H1 (cell line): ENCODE measurements at regions not wholly inside any gene's neighbourhood (a gene's known extent, or its start where the extent isn't known, plus 50 kb on each side); places are given as distances from the start of the nearest gene placed in this dataset.

ENCODE experiments used
- CTCF ChIA-PET: fragments of 300-600 bp; sonication (Branson Sonifier 250); formaldehyde crosslinking; loops from one replicate; lab custom pipeline; 2021; ENCODE audit not compliant: partially characterized antibody; lab: Charles Lee
- POLR2A ChIA-PET: fragments of 300-600 bp; sonication (Branson Sonifier 250); formaldehyde crosslinking; loops from one replicate; lab custom pipeline; 2021; ENCODE audit warnings: inconsistent platforms; ENCODE audit not compliant: partially characterized antibody; lab: Charles Lee
- DNase-seq, 2 experiments: peaks; one replicate each; pipeline versions ENCODE4 v3.0.0 to v3.0.0-alpha.2; 2010 to 2022; ENCODE audit warnings: low spot score in 2 of 2, low read depth in 1 of 2, mixed read lengths in 1 of 2
- FAIRE-seq: peaks from 2 replicates; lab custom pipeline; 2011; peaks lifted over from hg19 to GRCh38; lab: Jason Lieb, UNC
- H2AFZ ChIP-seq: 2 replicates; pipeline ENCODE4 v1.8.1; 2012; ENCODE audit warnings: low read length, inconsistent platforms
- H2AK5ac ChIP-seq: 2 replicates; pipeline ENCODE4 v1.6.1; 2013; ENCODE audit warnings: low read depth, low read length
- H2BK120ac ChIP-seq: replicated peaks from 2 replicates; pipeline ENCODE3; 2013; ENCODE audit warnings: low read depth, low read length, inconsistent platforms
- H2BK12ac ChIP-seq: 2 replicates; pipeline ENCODE4 v1.6.1; 2013; ENCODE audit warnings: low read depth, low read length
- H2BK15ac ChIP-seq: 2 replicates; pipeline ENCODE4 v1.6.1; 2013; ENCODE audit warnings: low read length
- H2BK20ac ChIP-seq: 2 replicates; pipeline ENCODE4 v1.6.1; 2013; ENCODE audit warnings: low read length
- H2BK5ac ChIP-seq: 2 replicates; pipeline ENCODE4 v1.6.1; 2013; ENCODE audit warnings: low read depth, low read length
- H3K14ac ChIP-seq: 2 replicates; pipeline ENCODE4 v1.6.1; 2013; ENCODE audit warnings: inconsistent platforms; ENCODE audit not compliant: insufficient read length
- H3K18ac ChIP-seq: 2 replicates; pipeline ENCODE4 v1.6.1; 2013; ENCODE audit warnings: low read length; ENCODE audit errors: extremely low read depth
- H3K23ac ChIP-seq: 2 replicates; pipeline ENCODE4 v1.6.1; 2013; ENCODE audit warnings: inconsistent platforms; ENCODE audit not compliant: insufficient read length
- H3K23me2 ChIP-seq: 2 replicates; pipeline ENCODE4 v1.6.1; 2013; ENCODE audit warnings: low read depth, low read length
- H3K27ac ChIP-seq: 2 replicates; pipeline ENCODE4 v1.6.1; 2011; ENCODE audit warnings: low read depth, low read length, inconsistent platforms
- H3K27me3 ChIP-seq, 4 experiments: replicated peaks in 1 of 4; 1 replicate in 1 of 4; 2 replicates in 3 of 4; pipeline versions ENCODE4 v1.6.1 to v1.8.1; 2011 to 2013; ENCODE audit warnings: low read length in 3 of 4, mild to moderate bottlenecking in 3 of 4, inconsistent platforms in 2 of 4, mixed read lengths in 2 of 4, moderate library complexity in 1 of 4; ENCODE audit not compliant: control insufficient read depth in 3 of 4, insufficient read depth in 3 of 4; ENCODE audit errors: extremely low read depth in 1 of 4
- H3K36me3 ChIP-seq, 4 experiments: 2 replicates each; pipeline versions ENCODE4 v1.6.1 to v1.8.1; 2011 to 2013; ENCODE audit warnings: mild to moderate bottlenecking in 4 of 4, low read length in 3 of 4, moderate library complexity in 2 of 4, control low read depth in 1 of 4, inconsistent platforms in 1 of 4; ENCODE audit not compliant: insufficient read depth in 4 of 4, control insufficient read depth in 2 of 4
- H3K4ac ChIP-seq: replicated peaks from 2 replicates; pipeline ENCODE3; 2013; ENCODE audit warnings: low read length, low read depth, mixed read lengths, inconsistent platforms; ENCODE audit not compliant: insufficient read length
- H3K4me1 ChIP-seq, 4 experiments: replicated peaks in 1 of 4; 1 replicate in 1 of 4; 2 replicates in 3 of 4; pipeline versions ENCODE4 v1.6.1 to v1.8.1; 2011 to 2013; ENCODE audit warnings: low read length in 3 of 4, inconsistent platforms in 2 of 4, mixed read lengths in 1 of 4; ENCODE audit not compliant: insufficient read depth in 4 of 4, control insufficient read depth in 3 of 4
- H3K4me2 ChIP-seq, 2 experiments: 2 replicates each; pipeline versions ENCODE4 v1.6.1 to v1.8.1; 2011 to 2013; ENCODE audit warnings: low read depth in 2 of 2, low read length in 2 of 2, control low read depth in 1 of 2, inconsistent platforms in 1 of 2, mild to moderate bottlenecking in 1 of 2; ENCODE audit not compliant: insufficient read depth in 1 of 2
- H3K4me3 ChIP-seq, 4 experiments: fragments of 200-600, 300-600 bp in 1 of 4; sonication (generic), shearing (Covaris generic), sonication (Bioruptor Twin) in 1 of 4; 2 replicates each; pipeline versions ENCODE4 v1.5.1 to v1.8.1; 2011 to 2016; ENCODE audit warnings: low read length in 4 of 4, low read depth in 3 of 4, control low read depth in 2 of 4, inconsistent platforms in 2 of 4, mild to moderate bottlenecking in 2 of 4, mixed read lengths in 1 of 4, moderate library complexity in 1 of 4; ENCODE audit not compliant: insufficient read depth in 2 of 4; ENCODE audit errors: extremely low read depth in 1 of 4
- H3K56ac ChIP-seq: replicated peaks from 2 replicates; pipeline ENCODE3; 2013; ENCODE audit warnings: low read depth, mild to moderate bottlenecking, mixed read lengths, low read length, inconsistent platforms; ENCODE audit not compliant: insufficient read length
- H3K79me1 ChIP-seq: 2 replicates; pipeline ENCODE4 v1.6.1; 2013; ENCODE audit warnings: low read depth, low read length, control low read depth
- H3K79me2 ChIP-seq, 2 experiments: 2 replicates each; pipeline versions ENCODE4 v1.6.1 to v1.8.1; 2012 to 2013; ENCODE audit warnings: low read length in 2 of 2, mild to moderate bottlenecking in 2 of 2, inconsistent platforms in 1 of 2; ENCODE audit not compliant: insufficient read depth in 2 of 2, control insufficient read depth in 1 of 2
- H3K9ac ChIP-seq, 4 experiments: replicated peaks in 1 of 4; 1 replicate in 1 of 4; 2 replicates in 3 of 4; pipeline versions ENCODE4 v1.6.1 to v1.8.1; 2011 to 2013; ENCODE audit warnings: low read depth in 3 of 4, low read length in 3 of 4, control low read depth in 2 of 4, mild to moderate bottlenecking in 2 of 4, moderate library complexity in 2 of 4, inconsistent platforms in 1 of 4; ENCODE audit errors: extremely low read depth in 1 of 4
- H3K9me3 ChIP-seq, 2 experiments: 2 replicates each; pipeline versions ENCODE4 v1.6.1 to v1.8.1; 2012 to 2013; ENCODE audit warnings: mild to moderate bottlenecking in 2 of 2, moderate library complexity in 2 of 2, control low read depth in 1 of 2, inconsistent platforms in 1 of 2, low read depth in 1 of 2, low read length in 1 of 2, mixed read lengths in 1 of 2; ENCODE audit not compliant: insufficient read depth in 2 of 2
- H4K20me1 ChIP-seq, 2 experiments: replicated peaks in 1 of 2; 2 replicates each; pipeline versions ENCODE3 to v1.8.1; 2011 to 2013; ENCODE audit warnings: inconsistent platforms in 2 of 2, low read length in 2 of 2, mild to moderate bottlenecking in 1 of 2; ENCODE audit not compliant: insufficient read depth in 2 of 2, control insufficient read depth in 1 of 2
- H4K5ac ChIP-seq: 2 replicates; pipeline ENCODE4 v1.6.1; 2013; ENCODE audit warnings: low read length, low read depth, mixed read lengths, inconsistent platforms; ENCODE audit not compliant: insufficient read length
- H4K8ac ChIP-seq: 2 replicates; pipeline ENCODE4 v1.8.0; 2013; ENCODE audit warnings: mild to moderate bottlenecking, moderate library complexity, low read length, inconsistent platforms; ENCODE audit not compliant: insufficient read depth; ENCODE audit errors: extremely low read depth
- H4K91ac ChIP-seq: replicated peaks from 2 replicates; pipeline ENCODE3; 2013; ENCODE audit warnings: low read length, mixed read lengths, inconsistent platforms; ENCODE audit not compliant: insufficient read length
- KDM5A ChIP-seq: fragments of 200-600 bp; IDR thresholded peaks from 2 replicates; pipeline ENCODE4 v1.7.1; 2012; ENCODE audit warnings: mild to moderate bottlenecking, low read length, inconsistent platforms, mixed read lengths
- WGBS, 2 experiments: shearing (Covaris generic) in 1 of 2; methylation state at CpG; one replicate each; pipeline versions ENCODE4 v1.1.6 to v1.1.7; 2013 to 2015; ENCODE audit warnings: low lambda C conversion rate in 2 of 2, mixed read lengths in 2 of 2, inconsistent platforms in 1 of 2, low coverage in 1 of 2, missing lambda C conversion rate in 1 of 2; ENCODE audit not compliant: insufficient replicate concordance in 2 of 2, insufficient coverage in 1 of 2, insufficient read length in 1 of 2; ENCODE audit errors: extremely low coverage in 1 of 2, missing lambda C conversion rate in 1 of 2; 5-methylcytosine and 5-hydroxymethylcytosine counted together

- WGBS, 2 experiments: 97% methylated on average over 6 of the region's 6 CpGs; no CpG with 5 or more reads in 1 of the 2 experiments
Measured at GRCh38 chr12:108430245-108430644, 84.8 kb upstream of the FICD start.

More at GRCh38 chr12:108430245-108430644, 84.8 kb upstream of the FICD start:
- Histone ChIP-seq H3K18ac (no peak overlapping the region), H4K8ac (no peak overlapping the region), H2AK5ac (no peak overlapping the region; the same call in 1 of the 2 replicates), H2BK120ac (no peak overlapping the region), H4K91ac (no peak overlapping the region), H3K14ac (no peak overlapping the region), H4K20me1 (no peaks in the 10 kb centered on the region), H2BK12ac (no peak overlapping the region), H3K27ac (no peak overlapping the region), H3K9ac (no peak overlapping the region), H3K23me2 (no peaks in the 10 kb centered on the region), H3K4ac (no peak overlapping the region), H3K23ac (no peak overlapping the region), H2BK5ac (no peak overlapping the region), H3K56ac (no peak overlapping the region), H3K9me3 (no peaks in the 10 kb centered on the region), H3K79me2 (no peaks in the 10 kb centered on the region), H3K79me1 (no peaks in the 10 kb centered on the region), H2BK20ac (peak overlapping the region; percentile 52; the same call in 1 of the 2 replicates), H3K4me2 (no peak overlapping the region), H4K5ac (no peak overlapping the region), H3K27me3 (no peaks in the 10 kb centered on the region), H3K4me3 (no peak overlapping the region), H3K4me1 (peaks cover 2 to 5% (median 4%) of the 10 kb centered on the region in 4 experiments; a peak in 5 of 7 replicates), H3K36me3 (no peaks in the 10 kb centered on the region), H2AFZ (no peak overlapping the region), H2BK15ac (peak overlapping the region; percentile 65; the same call in 1 of the 2 replicates)
- no peak for FAIRE-seq
- TF ChIP-seq KDM5A: no peak
- ChIA-PET POLR2A (no interaction called here), CTCF (interaction anchor here (0.9 to 1.4 kb wide), 2 partner anchors 92 to 365 kb away, joined by 4 read pairs; no protein-coding TSS in a partner anchor)
- no peak for DNase-seq
